ENCODE measurements at regions not wholly inside any gene's neighbourhood (a gene's known extent, or its start where the extent isn't known, plus 50 kb on each side); places are given as distances from the start of the nearest gene placed in this dataset.

GRCh38 chr1:8185400-8185799 lies 132.5 kb upstream of the SLC45A1 start:
- no peak for DNase-seq (ENCODE audit: low read depth)
- H3K4me3 ChIP-seq (ENCODE audit: low read depth, low read length) = no peak overlapping the region
- TF ChIP-seq CTCF (conservative IDR thresholded peaks at IDR 0.05; ENCODE audit: low read depth, low read length) = no peak

GRCh38 chr1:8184301-8184700 lies 133.6 kb upstream of the SLC45A1 start:
- no peak for TF ChIP-seq CTCF (conservative IDR thresholded peaks at IDR 0.05; ENCODE audit: low read depth, low read length)

GRCh38 chr1:8182034-8182761 lies 135.7 kb upstream of the SLC45A1 start:
- no peak for TF ChIP-seq CTCF (conservative IDR thresholded peaks at IDR 0.05; ENCODE audit: low read depth, low read length)
- peak; percentile 92 for DNase-seq (ENCODE audit: low read depth)
- no peak overlapping the region for H3K4me3 ChIP-seq (ENCODE audit: low read depth, low read length)

More at GRCh38 chr1:8184301-8184700, 133.6 kb upstream of the SLC45A1 start:
- H3K4me3 ChIP-seq (ENCODE audit: low read depth, low read length) = no peak overlapping the region
- DNase-seq (ENCODE audit: low read depth) = no peak

GRCh38 chr1:8179132-8179793 lies 138.7 kb upstream of the SLC45A1 start:
- TF ChIP-seq CTCF (conservative IDR thresholded peaks at IDR 0.05; ENCODE audit: low read depth, low read length) = no peak
- no peak for DNase-seq (ENCODE audit: low read depth)
- H3K4me3 ChIP-seq (ENCODE audit: low read depth, low read length) = no peak overlapping the region

GRCh38 chr1:8176279-8176678 lies 141.6 kb upstream of the SLC45A1 start:
- no peak for DNase-seq (ENCODE audit: low read depth)
- no peak overlapping the region for H3K4me3 ChIP-seq (ENCODE audit: low read depth, low read length)
- TF ChIP-seq CTCF (conservative IDR thresholded peaks at IDR 0.05; ENCODE audit: low read depth, low read length) = no peak

- no peak for DNase-seq (ENCODE audit: low read depth)
- no peak for TF ChIP-seq CTCF (conservative IDR thresholded peaks at IDR 0.05; ENCODE audit: low read depth, low read length)
- H3K4me3 ChIP-seq (ENCODE audit: low read depth, low read length) = no peak overlapping the region
These were observed 143.1 kb upstream of the SLC45A1 start for GRCh38 chr1:8174807-8175206.
